OCI-LY7 (cell line): ENCODE measurements at regions not wholly inside any gene's neighbourhood (a gene's known extent, or its start where the extent isn't known, plus 50 kb on each side); places are given as distances from the start of the nearest gene placed in this dataset.

Experiments used
- EZH2phosphoT487 ChIP-seq: fragments of 200-600 bp; sonication (generic); IDR thresholded peaks from 2 replicates; pipeline ENCODE4 v1.6.1; 2018; ENCODE audit warnings: low read depth, borderline replicate concordance, mild to moderate bottlenecking, mixed run types, antibody characterized with exemption, low read length, moderate library complexity, mixed read lengths
- TF ChIP-seq, protein P1 (sequence below): fragments of 200-600 bp; sonication (generic); conservative IDR thresholded peaks from 2 replicates; pipeline ENCODE4 v1.5.1; 2014; ENCODE audit warnings: mild to moderate bottlenecking, antibody characterized with exemption, low read length, moderate library complexity, mixed read lengths

DNA sequence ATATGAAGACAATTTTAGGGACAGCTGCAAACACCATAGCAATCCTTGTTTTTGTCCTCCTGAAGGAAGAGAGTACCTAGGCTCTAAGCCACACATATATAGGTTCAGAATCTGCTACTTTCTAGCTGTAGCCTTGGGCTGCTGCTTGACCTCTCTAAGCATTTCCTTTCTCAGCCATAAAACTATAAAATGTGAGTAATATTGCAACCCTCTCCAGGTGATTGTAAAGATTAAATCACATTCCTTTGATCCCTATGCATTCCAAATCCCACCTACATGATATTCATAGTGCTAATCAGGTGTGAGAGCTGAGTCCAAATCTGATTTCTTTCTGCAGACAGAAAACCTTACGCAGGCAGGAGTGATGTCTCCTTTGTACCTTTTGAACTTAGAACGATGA, 913.5 kb downstream of the VRK1 start:
- TF ChIP-seq, protein P1, sequence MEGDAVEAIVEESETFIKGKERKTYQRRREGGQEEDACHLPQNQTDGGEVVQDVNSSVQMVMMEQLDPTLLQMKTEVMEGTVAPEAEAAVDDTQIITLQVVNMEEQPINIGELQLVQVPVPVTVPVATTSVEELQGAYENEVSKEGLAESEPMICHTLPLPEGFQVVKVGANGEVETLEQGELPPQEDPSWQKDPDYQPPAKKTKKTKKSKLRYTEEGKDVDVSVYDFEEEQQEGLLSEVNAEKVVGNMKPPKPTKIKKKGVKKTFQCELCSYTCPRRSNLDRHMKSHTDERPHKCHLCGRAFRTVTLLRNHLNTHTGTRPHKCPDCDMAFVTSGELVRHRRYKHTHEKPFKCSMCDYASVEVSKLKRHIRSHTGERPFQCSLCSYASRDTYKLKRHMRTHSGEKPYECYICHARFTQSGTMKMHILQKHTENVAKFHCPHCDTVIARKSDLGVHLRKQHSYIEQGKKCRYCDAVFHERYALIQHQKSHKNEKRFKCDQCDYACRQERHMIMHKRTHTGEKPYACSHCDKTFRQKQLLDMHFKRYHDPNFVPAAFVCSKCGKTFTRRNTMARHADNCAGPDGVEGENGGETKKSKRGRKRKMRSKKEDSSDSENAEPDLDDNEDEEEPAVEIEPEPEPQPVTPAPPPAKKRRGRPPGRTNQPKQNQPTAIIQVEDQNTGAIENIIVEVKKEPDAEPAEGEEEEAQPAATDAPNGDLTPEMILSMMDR = no peak
- TF ChIP-seq EZH2phosphoT487 = no peak
